ENCODE measurements at regions not wholly inside any gene's neighbourhood (a gene's known extent, or its start where the extent isn't known, plus 50 kb on each side); places are given as distances from the start of the nearest gene placed in this dataset.

GRCh38 chr7:9961161-9961922 lies 1012.3 kb upstream of the PHF14 start:
- Histone ChIP-seq H2BK15ac (ENCODE audit: low read depth, low read length) (no peak overlapping the region), H3K79me1 (ENCODE audit: insufficient read depth, low read depth, low read length, poor library complexity, severe bottlenecking) (no peaks in the 10 kb centered on the region), H3K9ac (ENCODE audit: extremely low read depth, insufficient read length, low read length) (no peak overlapping the region), H3K23ac (ENCODE audit: insufficient read length, low read depth, low read length) (no peak overlapping the region), H2BK12ac (ENCODE audit: insufficient read length, low read depth, low read length) (no peak overlapping the region), H2BK20ac (ENCODE audit: low read depth, low read length, poor library complexity, severe bottlenecking) (no peak overlapping the region), H3K9me3 (ENCODE audit: control insufficient read depth, low read depth, low read length) (no peaks in the 10 kb centered on the region), H3K4me1 (ENCODE audit: insufficient read depth, low read length) (peaks cover 2% of the 10 kb centered on the region; the same call in 1 of the 2 replicates), H2AK5ac (ENCODE audit: insufficient read length, low read length) (no peak overlapping the region), H3T11ph (ENCODE audit: low read length) (no peak overlapping the region), H3K4ac (ENCODE audit: low read depth, low read length) (no peak overlapping the region), H3K23me2 (ENCODE audit: insufficient read length, low read depth, low read length, poor library complexity, severe bottlenecking) (no peaks in the 10 kb centered on the region), H3K27ac (ENCODE audit: insufficient read length, low read depth, low read length) (no peak overlapping the region), H4K8ac (replicated peaks; ENCODE audit: insufficient read length, low read depth, low read length) (no peak overlapping the region), H4K5ac (ENCODE audit: insufficient read length, low read depth, low read length) (no peak overlapping the region), H3K79me2 (ENCODE audit: insufficient read depth, low read length) (no peaks in the 10 kb centered on the region), H3K4me2 (ENCODE audit: insufficient read depth, insufficient read length, low read length) (no peak overlapping the region), H3K18ac (ENCODE audit: insufficient read length, low read depth, low read length) (no peak overlapping the region), H3K27me3 (ENCODE audit: insufficient read depth, low read length) (no peaks in the 10 kb centered on the region), H4K20me1 (ENCODE audit: control insufficient read depth, insufficient read depth, insufficient read length) (no peaks in the 10 kb centered on the region), H2AFZ (ENCODE audit: low read length) (no peak overlapping the region), H2BK120ac (ENCODE audit: low read depth, low read length, poor library complexity, severe bottlenecking) (no peak overlapping the region), H2BK5ac (ENCODE audit: insufficient read length, low read length) (no peak overlapping the region), H4K91ac (ENCODE audit: insufficient read length, low read depth, low read length) (no peak overlapping the region), H3K14ac (ENCODE audit: insufficient read depth, low read length) (no peak overlapping the region), H3K56ac (ENCODE audit: insufficient read length, low read depth, low read length) (no peak overlapping the region)
- no peak overlapping the region for H3K4me3 Mint-ChIP-seq
- peaks cover 16 to 25% of the 10 kb centered on the region in 2 experiments for H3K4me1 Mint-ChIP-seq
- H3K36me3 Mint-ChIP-seq (ENCODE audit: insufficient read depth in 1 of 3, low read depth in 3 of 3) = no peaks in the 10 kb centered on the region; a peak in 2 of 7 replicates
- no CpG with 5 or more reads among the region's 5 CpGs for WGBS (ENCODE audit: extremely low coverage, insufficient read length, low lambda C conversion rate)
- no peak overlapping the region for H3K27ac Mint-ChIP-seq
- no peaks in the 10 kb centered on the region for H3K27me3 Mint-ChIP-seq (ENCODE audit: low read depth)
- no peak for DNase-seq
- TF ChIP-seq CTCF (conservative IDR thresholded peaks at IDR 0.05) = no peak
- H3K9me3 Mint-ChIP-seq = no peaks in the 10 kb centered on the region

Measured in H9 (cell line).